ENCODE measurements at regions not wholly inside any gene's neighbourhood (a gene's known extent, or its start where the extent isn't known, plus 50 kb on each side); places are given as distances from the start of the nearest gene placed in this dataset.
"Not testable (repeated sequence)": the region's sequence is repeated elsewhere in the genome, so short reads cannot be mapped to it uniquely, and the experiment has no call there.

DNA sequence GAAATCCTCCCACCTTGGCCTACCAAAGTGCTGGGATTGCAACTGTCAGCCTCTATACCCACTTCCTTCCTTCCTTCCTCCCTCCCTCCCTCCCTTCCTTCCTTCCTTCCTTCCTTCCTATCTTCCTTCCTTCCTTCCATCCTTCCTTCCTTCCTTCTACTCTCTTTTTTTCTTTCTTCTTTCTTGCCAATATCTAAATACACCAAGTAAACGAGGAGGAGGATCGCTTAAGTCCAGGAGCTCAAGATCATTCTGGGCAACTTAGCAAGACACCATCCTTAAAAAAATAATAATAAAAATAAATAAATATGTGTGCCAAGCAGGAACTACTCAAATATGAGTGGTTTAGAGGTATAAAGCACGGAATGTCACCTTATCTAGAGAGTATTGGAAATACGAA lies 249.4 kb upstream of the TRIB2 start:
- H3K9me3 ChIP-seq (ENCODE audit: insufficient read depth, low read length), result no peaks in the 10 kb centered on the region; the same call in 1 of the 2 replicates
- no peak overlapping the region for H3K9ac ChIP-seq (ENCODE audit: insufficient read length, low read depth)
- H3K4me1 ChIP-seq (ENCODE audit: insufficient read depth, insufficient read length), result no peaks in the 10 kb centered on the region
- TF ChIP-seq SUZ12 (IDR thresholded peaks at IDR 0.05; ENCODE audit: extremely low read depth, insufficient read depth, insufficient read length) (no peak), YY1 (IDR thresholded peaks at IDR 0.05; ENCODE audit: insufficient read depth, insufficient read length) (no peak), ZNF274 (IDR thresholded peaks at IDR 0.05; ENCODE audit: low read depth, low read length) (no peak)
- H3K27me3 ChIP-seq (ENCODE audit: insufficient read depth, insufficient read length), result no peaks in the 10 kb centered on the region
- no peak for DNase-seq (ENCODE audit: low read depth, low spot score)
- no peak overlapping the region for H3K4me3 ChIP-seq (ENCODE audit: insufficient read length, low read depth)
- H3K36me3 ChIP-seq (ENCODE audit: insufficient read depth, insufficient read length, low read length), result no peaks in the 10 kb centered on the region

DNA sequence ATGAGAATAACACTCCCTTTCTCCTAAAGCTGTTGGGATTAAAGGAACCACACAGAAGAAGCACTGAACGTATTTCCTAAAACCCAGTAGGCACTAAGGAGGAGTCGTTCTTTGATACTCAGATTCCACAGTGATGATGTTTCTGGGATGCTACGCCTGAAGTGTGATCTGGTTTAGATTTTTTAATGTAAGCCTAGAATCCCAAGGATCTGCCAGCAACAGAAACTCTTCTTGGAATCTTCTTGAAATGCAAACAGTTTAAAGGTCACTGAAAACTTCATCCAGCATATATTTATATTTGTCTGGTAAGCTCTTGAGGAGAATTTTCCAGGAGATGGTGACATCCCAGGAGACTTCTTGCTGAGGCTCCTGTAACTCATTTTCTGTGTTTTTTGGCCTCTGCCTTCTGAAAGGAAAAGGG lies 247.6 kb upstream of the TRIB2 start:
- no peak overlapping the region for H3K9ac ChIP-seq (ENCODE audit: insufficient read length, low read depth)
- no peak for DNase-seq (ENCODE audit: low read depth, low spot score)

DNA sequence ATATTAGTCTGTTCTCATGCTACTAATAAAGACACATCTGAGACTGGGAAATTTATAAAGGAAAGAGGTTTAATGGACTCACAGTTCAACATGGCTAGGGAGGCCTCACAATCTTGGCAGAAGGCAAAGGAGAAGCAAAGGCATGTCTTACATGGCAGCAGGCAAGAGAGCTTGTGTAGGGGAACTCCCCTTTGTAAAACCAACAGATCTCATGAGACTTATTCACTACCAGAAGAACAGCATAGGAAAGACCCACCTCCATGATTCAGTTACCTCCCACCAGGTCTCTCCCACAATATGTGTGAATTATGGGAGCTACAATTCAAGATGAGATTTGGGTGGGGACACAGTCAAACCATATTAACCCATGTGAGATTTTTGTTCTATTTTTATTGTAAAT lies 244.5 kb upstream of the TRIB2 start:
- H3K9ac ChIP-seq (ENCODE audit: insufficient read length, low read depth); H3K4me1 ChIP-seq (ENCODE audit: insufficient read depth, insufficient read length); H3K36me3 ChIP-seq (ENCODE audit: insufficient read depth, insufficient read length, low read length); H3K4me3 ChIP-seq (ENCODE audit: insufficient read length, low read depth); H3K9me3 ChIP-seq (ENCODE audit: insufficient read depth, low read length); H3K27me3 ChIP-seq (ENCODE audit: insufficient read depth, insufficient read length); DNase-seq (ENCODE audit: low read depth, low spot score): not testable (repeated sequence)

More for the DNA sequence above, 247.6 kb upstream of the TRIB2 start:
- Histone ChIP-seq H3K9me3 (ENCODE audit: insufficient read depth, low read length) (no peaks in the 10 kb centered on the region; the same call in 1 of the 2 replicates), H3K4me1 (ENCODE audit: insufficient read depth, insufficient read length) (no peaks in the 10 kb centered on the region), H3K27me3 (ENCODE audit: insufficient read depth, insufficient read length) (no peaks in the 10 kb centered on the region), H3K36me3 (ENCODE audit: insufficient read depth, insufficient read length, low read length) (no peaks in the 10 kb centered on the region), H3K4me3 (ENCODE audit: insufficient read length, low read depth) (no peak overlapping the region)
- TF ChIP-seq ZNF274 (IDR thresholded peaks at IDR 0.05; ENCODE audit: low read depth, low read length) (no peak), YY1 (IDR thresholded peaks at IDR 0.05; ENCODE audit: insufficient read depth, insufficient read length) (no peak), SUZ12 (IDR thresholded peaks at IDR 0.05; ENCODE audit: extremely low read depth, insufficient read depth, insufficient read length) (no peak)

DNA sequence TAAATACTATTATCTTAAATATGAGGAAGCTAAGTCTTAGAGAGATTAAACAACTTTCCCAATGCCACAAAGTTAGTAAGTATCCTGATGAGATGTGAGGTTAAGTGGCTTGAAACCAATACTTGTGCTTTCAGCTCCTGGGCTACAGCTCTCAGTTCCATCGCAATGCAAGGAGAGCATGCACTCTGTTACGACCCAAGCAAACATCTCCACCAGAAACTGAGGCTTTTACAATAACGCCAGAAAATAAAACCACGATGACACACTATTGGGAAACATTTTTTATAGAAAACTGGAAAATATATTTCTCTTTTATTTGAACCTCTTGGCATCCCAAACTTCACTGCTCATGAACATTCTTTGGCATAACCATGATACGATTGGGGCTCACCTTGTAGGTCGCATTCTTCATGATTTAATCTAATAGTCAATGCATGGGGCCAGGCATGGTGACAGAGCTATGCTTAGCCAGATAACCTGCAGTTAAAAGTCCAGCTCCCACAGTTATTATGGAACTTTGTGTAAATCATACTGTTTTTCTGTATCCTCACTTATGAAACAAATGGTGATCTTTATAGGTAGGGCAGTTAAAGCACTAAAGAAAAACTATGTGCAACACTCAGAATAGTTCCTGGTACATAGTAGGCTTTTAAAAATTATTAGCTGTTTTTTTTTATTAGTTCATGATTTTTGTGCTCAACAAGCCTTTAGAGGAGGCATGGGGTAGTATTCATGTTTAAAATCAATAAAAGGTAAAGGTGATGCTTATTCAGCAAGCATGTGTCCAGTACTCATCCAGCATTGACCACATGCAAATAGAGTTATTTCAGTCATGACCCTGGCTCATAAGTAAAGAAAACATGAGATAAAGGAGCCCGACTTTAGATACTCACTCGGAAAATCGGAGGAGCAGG lies 238.3 kb upstream of the TRIB2 start:
- Histone ChIP-seq H3K4me1 (ENCODE audit: insufficient read depth, insufficient read length) (no peaks in the 10 kb centered on the region), H3K9me3 (ENCODE audit: insufficient read depth, low read length) (peaks cover 3% of the 10 kb centered on the region; the same call in 1 of the 2 replicates), H3K36me3 (ENCODE audit: insufficient read depth, insufficient read length, low read length) (no peaks in the 10 kb centered on the region), H3K4me3 (ENCODE audit: insufficient read length, low read depth) (no peak overlapping the region), H3K9ac (ENCODE audit: insufficient read length, low read depth) (no peak overlapping the region), H3K27me3 (ENCODE audit: insufficient read depth, insufficient read length) (no peaks in the 10 kb centered on the region)
- DNase-seq (ENCODE audit: low read depth, low spot score), result no peak
- TF ChIP-seq SUZ12 (IDR thresholded peaks at IDR 0.05; ENCODE audit: extremely low read depth, insufficient read depth, insufficient read length) (no peak), ZNF274 (IDR thresholded peaks at IDR 0.05; ENCODE audit: low read depth, low read length) (no peak), YY1 (IDR thresholded peaks at IDR 0.05; ENCODE audit: insufficient read depth, insufficient read length) (no peak)

DNA sequence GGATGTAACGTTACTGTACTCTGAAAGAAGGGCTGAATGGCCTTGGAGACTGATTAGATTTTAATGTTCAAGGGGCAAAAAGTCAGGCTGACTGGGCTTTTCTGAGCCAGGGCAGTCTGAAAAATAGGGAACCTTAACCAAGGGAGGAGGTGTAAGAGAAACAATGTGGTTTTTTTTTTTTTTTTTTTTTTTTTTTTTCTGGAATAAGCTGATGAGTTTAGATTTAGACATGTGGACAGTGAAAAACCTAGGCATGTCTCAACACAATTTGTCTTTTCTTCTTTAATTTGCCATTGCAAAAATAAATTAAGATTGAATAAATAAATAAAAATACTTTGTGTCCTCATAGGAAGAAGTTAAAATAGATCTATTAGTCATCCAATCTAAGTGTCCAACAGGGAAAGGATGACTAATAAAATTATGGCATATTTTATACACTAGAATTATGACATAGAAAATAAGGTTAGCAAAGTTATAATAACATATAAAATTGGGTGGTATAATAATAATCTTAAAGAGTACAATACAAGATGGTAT lies 237.6 kb upstream of the TRIB2 start:
- Histone ChIP-seq H3K4me3 (ENCODE audit: insufficient read length, low read depth) (no peak overlapping the region), H3K9me3 (ENCODE audit: insufficient read depth, low read length) (peaks cover 8% of the 10 kb centered on the region; the same call in 1 of the 2 replicates), H3K4me1 (ENCODE audit: insufficient read depth, insufficient read length) (no peaks in the 10 kb centered on the region), H3K27me3 (ENCODE audit: insufficient read depth, insufficient read length) (no peaks in the 10 kb centered on the region), H3K9ac (ENCODE audit: insufficient read length, low read depth) (no peak overlapping the region), H3K36me3 (ENCODE audit: insufficient read depth, insufficient read length, low read length) (no peaks in the 10 kb centered on the region)
- DNase-seq (ENCODE audit: low read depth, low spot score), result no peak
- TF ChIP-seq ZNF274 (IDR thresholded peaks at IDR 0.05; ENCODE audit: low read depth, low read length), result no peak
- no peak for TF ChIP-seq YY1 (IDR thresholded peaks at IDR 0.05; ENCODE audit: insufficient read depth, insufficient read length)
- no peak for TF ChIP-seq SUZ12 (IDR thresholded peaks at IDR 0.05; ENCODE audit: extremely low read depth, insufficient read depth, insufficient read length)

DNA sequence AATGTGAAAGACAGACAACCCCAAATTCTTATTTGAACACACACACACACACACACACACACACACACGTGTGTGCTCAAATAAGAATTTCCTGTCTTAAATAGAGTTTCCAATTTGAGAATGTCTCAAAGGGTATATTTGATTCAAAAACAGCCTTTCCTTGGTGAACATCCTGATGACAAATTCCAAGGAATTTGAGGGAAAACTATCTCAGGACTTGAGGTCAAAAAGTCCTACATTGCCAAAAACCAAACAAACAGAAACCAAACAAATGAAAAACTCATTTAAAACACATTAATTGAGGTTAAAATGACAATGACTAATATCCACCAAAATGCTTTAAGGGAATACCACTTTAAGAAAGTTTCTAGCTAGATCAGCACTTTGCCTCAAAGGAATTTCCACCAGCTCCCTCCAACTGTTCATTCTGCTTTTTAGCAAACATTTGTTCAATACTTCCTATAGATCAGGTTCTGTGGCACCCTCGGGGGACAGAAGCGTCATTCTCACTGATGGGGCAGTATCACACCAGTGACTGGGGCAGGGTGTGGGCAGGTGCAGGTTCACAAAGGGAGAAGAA lies 232.1 kb upstream of the TRIB2 start:
- no peaks in the 10 kb centered on the region for H3K36me3 ChIP-seq (ENCODE audit: insufficient read depth, insufficient read length, low read length)
- no peak overlapping the region for H3K4me3 ChIP-seq (ENCODE audit: insufficient read length, low read depth)
- H3K27me3 ChIP-seq (ENCODE audit: insufficient read depth, insufficient read length), result no peaks in the 10 kb centered on the region
- no peak overlapping the region for H3K9ac ChIP-seq (ENCODE audit: insufficient read length, low read depth)
- no peaks in the 10 kb centered on the region for H3K4me1 ChIP-seq (ENCODE audit: insufficient read depth, insufficient read length)
- peaks cover 8% of the 10 kb centered on the region; the same call in 1 of the 2 replicates for H3K9me3 ChIP-seq (ENCODE audit: insufficient read depth, low read length)
- no peak for DNase-seq (ENCODE audit: low read depth, low spot score)
- no peak for TF ChIP-seq ZNF274 (IDR thresholded peaks at IDR 0.05; ENCODE audit: low read depth, low read length)
- TF ChIP-seq SUZ12 (IDR thresholded peaks at IDR 0.05; ENCODE audit: extremely low read depth, insufficient read depth, insufficient read length), result no peak
